GM12878 (cell line): ENCODE measurements at regions not wholly inside any gene's neighbourhood (a gene's known extent, or its start where the extent isn't known, plus 50 kb on each side); places are given as distances from the start of the nearest gene placed in this dataset.
A peak's percentile ranks its signal among the peaks of the same experiment; 100 is the strongest.

Experiments
- ATAC-seq: fragments of 200-7000 bp; cut with Tn5 transposase; 3 replicates; pipeline ENCODE4 v1.9.1; 2020; ENCODE audit warnings: mild to moderate bottlenecking, moderate library complexity
- BruUV-seq: library from RNA; stranded (reverse); fragments of 400-500 nt; replicated peaks from 2 replicates; lab custom pipeline; 2021; lab: Mats Ljungman, UMichigan
- CTCF ChIA-PET: fragments of 300-600 bp; sonication (Branson Sonifier 250); formaldehyde crosslinking; extraction: SDS; loops from one replicate; lab custom pipeline; 2021; ENCODE audit warnings: inconsistent platforms; lab: Yijun Ruan, JAX
- POLR2A ChIA-PET: fragments of 350-600 bp; formaldehyde crosslinking; extraction: SDS; loops from one replicate; lab custom pipeline; 2021; ENCODE audit warnings: inconsistent platforms; lab: Charles Lee
- RAD21 ChIA-PET: fragments of 300-600 bp; sonication (Branson Sonifier 250); formaldehyde crosslinking; loops from one replicate; lab custom pipeline; 2023; ENCODE audit warnings: antibody characterized with exemption; ENCODE audit not compliant: unreplicated experiment; lab: Charles Lee
- SMC1A ChIA-PET: fragments of 300-600 bp; sonication (Branson Sonifier 250); formaldehyde crosslinking; loops from one replicate; lab custom pipeline; 2023; ENCODE audit not compliant: unreplicated experiment, uncharacterized antibody; lab: Charles Lee
- DNase-seq: peaks from one replicate; pipeline ENCODE4 v3.0.0-alpha.2; 2011; ENCODE audit warnings: low read depth, low spot score
- FAIRE-seq: peaks from 3 replicates; lab custom pipeline; 2011; peaks lifted over from hg19 to GRCh38; lab: Jason Lieb, UNC
- H2AFZ ChIP-seq: 2 replicates; pipeline ENCODE4 v1.6.0; 2011; ENCODE audit warnings: low read depth, low read length, control low read depth; ENCODE audit not compliant: control insufficient read depth
- H3K27ac ChIP-seq: 2 replicates; pipeline ENCODE4 v1.5.1; 2011; ENCODE audit warnings: control low read depth; ENCODE audit not compliant: control insufficient read depth, insufficient read depth
- H3K27me3 ChIP-seq, 2 experiments: replicated peaks in 1 of 2; 2 replicates each; pipeline versions ENCODE4 v1.6.0 to v1.6.1; 2011; ENCODE audit warnings: low read length in 1 of 2; ENCODE audit not compliant: control insufficient read depth in 2 of 2, insufficient read depth in 2 of 2
- H3K36me3 ChIP-seq, 2 experiments: 2 replicates each; pipeline ENCODE4 v1.5.1; 2011; ENCODE audit warnings: low read length in 1 of 2; ENCODE audit not compliant: control insufficient read depth in 2 of 2, insufficient read depth in 2 of 2
- H3K4me1 ChIP-seq: 2 replicates; pipeline ENCODE4 v1.6.1; 2011; ENCODE audit warnings: mild to moderate bottlenecking, low read length, moderate library complexity, mixed read lengths; ENCODE audit not compliant: control insufficient read depth, insufficient read depth
- H3K4me2 ChIP-seq: 2 replicates; pipeline ENCODE4 v1.6.0; 2011; ENCODE audit warnings: control low read depth; ENCODE audit not compliant: control insufficient read depth, insufficient read depth
- H3K4me3 ChIP-seq: fragments of 200-600 bp; sonication (generic); 2 replicates; pipeline ENCODE4 v1.5.1; 2016
- H3K79me2 ChIP-seq: 2 replicates; pipeline ENCODE4 v1.6.0; 2011; ENCODE audit warnings: low read length; ENCODE audit not compliant: control insufficient read depth, insufficient read depth
- H3K9ac ChIP-seq: 2 replicates; pipeline ENCODE4 v1.8.0; 2011; ENCODE audit warnings: low read length, control low read depth, mixed read lengths; ENCODE audit not compliant: control insufficient read depth, insufficient read depth
- H3K9me3 ChIP-seq: replicated peaks from 3 replicates; pipeline ENCODE4 v1.5.1; 2011; ENCODE audit warnings: mild to moderate bottlenecking, low read length; ENCODE audit not compliant: control insufficient read depth, insufficient read depth
- H4K20me1 ChIP-seq: 2 replicates; pipeline ENCODE4 v1.6.0; 2011; ENCODE audit not compliant: control insufficient read depth, insufficient read depth
- ATF2 ChIP-seq: IDR thresholded peaks from 2 replicates; pipeline ENCODE4 v1.6.1; 2012; ENCODE audit warnings: low read length, inconsistent platforms
- ATF7 ChIP-seq: fragments of 450-650 bp; IDR thresholded peaks from 2 replicates; pipeline ENCODE4 v1.6.1; 2016; ENCODE audit warnings: low read depth, mild to moderate bottlenecking
- BRCA1 ChIP-seq: IDR thresholded peaks from 2 replicates; pipeline ENCODE4 v1.6.1; 2011; ENCODE audit warnings: low read depth, low read length, improper control_type of control experiment
- CREM ChIP-seq: IDR thresholded peaks from 2 replicates; pipeline ENCODE4 v1.6.1; 2014; ENCODE audit warnings: antibody characterized with exemption, low read depth
- E2F4 ChIP-seq: IDR thresholded peaks from 2 replicates; pipeline ENCODE4 v1.6.1; 2012; ENCODE audit warnings: low read depth, low read length, improper control_type of control experiment
- EZH2 ChIP-seq: IDR thresholded peaks from 2 replicates; pipeline ENCODE4 v1.6.1; 2012; ENCODE audit warnings: low read depth, mild to moderate bottlenecking, control low read depth, inconsistent platforms, low read length, borderline replicate concordance; ENCODE audit not compliant: control insufficient read depth
- FOXM1 ChIP-seq: IDR thresholded peaks from 2 replicates; pipeline ENCODE4 v1.6.1; 2012; ENCODE audit warnings: low read depth, mild to moderate bottlenecking, inconsistent platforms, low read length, moderate library complexity
- HSF1 ChIP-seq: fragments of 150-350 bp; IDR thresholded peaks from 2 replicates; pipeline ENCODE4 v1.6.1; 2014; ENCODE audit warnings: mild to moderate bottlenecking, low read depth, low read length
- MYB ChIP-seq: fragments of 150-350 bp; IDR thresholded peaks from 2 replicates; pipeline ENCODE4 v1.6.1; 2014; ENCODE audit warnings: mild to moderate bottlenecking, low read depth, low read length, borderline replicate concordance
- NRF1 ChIP-seq: conservative IDR thresholded peaks from 2 replicates; pipeline ENCODE4 v1.6.1; 2011; ENCODE audit warnings: mild to moderate bottlenecking, low read depth, low read length, improper control_type of control experiment
- PKNOX1 ChIP-seq: fragments of 450-650 bp; IDR thresholded peaks from 2 replicates; pipeline ENCODE4 v1.6.1; 2016; ENCODE audit warnings: mild to moderate bottlenecking
- SUPT20H ChIP-seq: IDR thresholded peaks from 2 replicates; pipeline ENCODE4 v1.6.1; 2011; ENCODE audit warnings: low read depth, mild to moderate bottlenecking, low read length, moderate library complexity, borderline replicate concordance; ENCODE audit not compliant: control insufficient read depth
- TCF12 ChIP-seq: IDR thresholded peaks from 2 replicates; pipeline ENCODE4 v1.6.1; 2011; ENCODE audit warnings: low read depth, mild to moderate bottlenecking, low read length
- ZBTB40 ChIP-seq: fragments of 450-650 bp; IDR thresholded peaks from 2 replicates; pipeline ENCODE4 v1.6.1; 2016; ENCODE audit warnings: mild to moderate bottlenecking, moderate library complexity, borderline replicate concordance
- ZNF384 ChIP-seq: IDR thresholded peaks from 2 replicates; pipeline ENCODE4 v1.6.1; 2012; ENCODE audit warnings: low read depth, mild to moderate bottlenecking, low read length, improper control_type of control experiment, borderline replicate concordance
- WGBS: methylation state at CpG from one replicate; pipeline ENCODE4 v1.1.6; 2016; ENCODE audit warnings: low lambda C conversion rate; ENCODE audit not compliant: insufficient replicate concordance, insufficient coverage; ENCODE audit errors: missing lambda C conversion rate; 5-methylcytosine and 5-hydroxymethylcytosine counted together
- in situ Hi-C: fragments of 300-500 bp; cut with MboI; formaldehyde crosslinking; loops from 9 replicates; pipeline ENCODE4 v1.14.3; 2018; ENCODE audit warnings: mixed read lengths
- intact Hi-C: fragments of 100-400 bp; cut with micrococcal nuclease; formaldehyde crosslinking; loops from one replicate; pipeline ENCODE4 v1.14.2; 2022; ENCODE audit not compliant: unreplicated experiment

- ATAC-seq (peak; percentile 27; the same call in 1 of the 3 replicates), DNase-seq (no peak), FAIRE-seq (no peak)
- Histone ChIP-seq H3K4me1 (no peaks in the 10 kb centered on the region), H3K36me3 (no peaks in the 10 kb centered on the region), H3K9ac (no peak overlapping the region), H2AFZ (no peak overlapping the region), H4K20me1 (no peaks in the 10 kb centered on the region), H3K4me2 (no peak overlapping the region), H3K27me3 (no peaks in the 10 kb centered on the region), H3K79me2 (no peaks in the 10 kb centered on the region), H3K27ac (no peak overlapping the region), H3K9me3 (no peaks in the 10 kb centered on the region), H3K4me3 (no peak overlapping the region)
- no TSS peak for BruUV-seq
- ChIA-PET RAD21 (interaction anchor here (1.0 kb wide), 1 partner anchor 747 kb away, joined by 3 read pairs; no protein-coding TSS in a partner anchor), CTCF (interaction anchor here (0.5 to 0.7 kb wide), 2 partner anchors 26 to 741 kb away, joined by 3 to 4 read pairs; no protein-coding TSS in a partner anchor), POLR2A (no interaction called here), SMC1A (interaction anchor here (1.2 to 1.7 kb wide), 2 partner anchors 12 to 531 kb away, joined by 3 to 7 read pairs; no protein-coding TSS in a partner anchor)
- in situ Hi-C loops (no loop called here), intact Hi-C loops (no loop called here)
- 20% methylated on average over 3 of the region's 3 CpGs for WGBS
- TF ChIP-seq EZH2 (no peak), NRF1 (no peak), ZBTB40 (no peak), FOXM1 (no peak), ATF2 (no peak), PKNOX1 (no peak), SUPT20H (no peak), MYB (no peak), ATF7 (no peak), BRCA1 (no peak), HSF1 (no peak), E2F4 (no peak), ZNF384 (no peak), TCF12 (no peak), CREM (no peak)
These were observed 605.4 kb upstream of the NRP1 start for GRCh38 chr10:33939892-33940291.
